GM18499 (cell line): ENCODE measurements at regions not wholly inside any gene's neighbourhood (a gene's known extent, or its start where the extent isn't known, plus 50 kb on each side); places are given as distances from the start of the nearest gene placed in this dataset.
"Not testable (repeated sequence)": the region's sequence is repeated elsewhere in the genome, so short reads cannot be mapped to it uniquely, and the experiment has no call there.

ENCODE experiments used
- ATAC-seq: cut with Tn5 transposase; IDR thresholded peaks from one replicate; pipeline ENCODE4 v1.9.1; 2021; ENCODE audit warnings: moderate number of reproducible peaks; ENCODE audit not compliant: insufficient read depth, unreplicated experiment

GRCh38 chr1:228887960-228888359 lies 152.7 kb downstream of the RHOU start:
- ATAC-seq, result no peak

GRCh38 chr1:228889289-228889688 lies 154.0 kb downstream of the RHOU start:
- no peak for ATAC-seq

DNA sequence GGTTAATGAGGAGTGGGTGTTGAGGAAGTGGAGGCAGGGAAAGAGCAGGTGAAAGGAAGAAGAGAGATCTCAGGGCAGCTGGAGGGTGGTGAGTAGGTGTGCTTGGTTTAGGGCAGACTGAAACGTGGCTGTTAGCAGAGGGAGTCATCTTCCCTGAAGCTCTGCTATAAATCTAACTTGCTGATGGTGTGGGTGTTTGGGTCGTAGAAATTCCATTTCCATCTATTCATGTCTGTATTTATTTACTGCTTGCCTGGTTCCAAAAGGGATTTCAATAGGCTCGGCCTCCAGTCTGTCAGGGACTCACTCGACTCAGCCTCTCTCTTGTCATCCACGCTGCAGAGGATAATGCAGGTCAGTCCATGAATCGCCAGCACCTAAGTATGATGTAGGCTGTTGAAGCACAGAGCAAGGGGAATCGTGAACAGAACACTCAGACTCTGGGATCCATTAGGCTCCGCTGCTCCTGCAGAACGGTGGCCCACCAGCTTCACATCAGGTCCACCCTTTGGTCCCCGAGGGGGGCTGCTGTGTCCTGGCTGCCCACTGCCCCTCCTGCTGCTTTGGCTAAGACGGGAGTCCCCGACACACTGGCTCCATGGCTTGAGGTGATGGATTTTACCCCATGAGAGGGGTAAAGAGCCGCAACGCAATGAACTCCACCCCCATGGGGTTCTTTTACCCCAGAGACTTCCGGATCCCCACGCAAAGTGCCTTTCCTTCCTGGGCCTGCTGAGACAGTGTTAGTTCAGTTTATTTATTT lies 156.2 kb downstream of the RHOU start:
- no peak for ATAC-seq

GRCh38 chr1:228892200-228892599 lies 156.9 kb downstream of the RHOU start:
- ATAC-seq, result not testable (repeated sequence)

- ATAC-seq, result no peak
These were observed 159.2 kb downstream of the RHOU start for GRCh38 chr1:228894442-228894989.

GRCh38 chr1:228897901-228898300 lies 162.6 kb downstream of the RHOU start:
- no peak for ATAC-seq

GRCh38 chr1:228898582-228898992 lies 163.3 kb downstream of the RHOU start:
- no peak for ATAC-seq

DNA sequence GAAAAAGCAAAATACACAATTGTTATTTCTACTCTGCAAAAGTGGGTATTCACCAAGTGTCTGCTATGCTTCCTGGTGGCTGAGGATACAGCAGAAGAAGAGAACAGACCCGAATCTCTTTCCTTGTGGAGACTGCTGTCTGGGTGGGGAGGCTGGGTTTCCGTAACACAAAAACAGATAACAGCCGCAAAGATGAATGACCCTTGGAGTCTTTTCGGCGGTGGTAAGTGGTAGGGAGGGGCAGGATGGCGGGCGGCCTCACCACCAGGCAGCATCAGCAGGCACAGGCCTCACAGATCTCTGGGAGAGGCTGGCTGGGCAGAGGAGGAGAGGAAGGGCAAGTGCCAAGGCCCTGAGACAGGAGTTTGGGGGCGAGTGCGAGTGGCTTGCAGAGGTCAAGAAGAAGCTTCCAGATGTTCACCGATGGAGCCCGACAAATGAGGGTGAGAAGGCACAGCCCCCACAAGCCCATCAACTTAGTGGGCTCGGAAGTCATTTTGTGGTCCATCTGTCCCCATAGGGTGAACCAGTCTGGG lies 164.2 kb downstream of the RHOU start:
- ATAC-seq, result no peak

- ATAC-seq, result no peak
These were observed 165.0 kb downstream of the RHOU start for GRCh38 chr1:228900099-228900885.

DNA sequence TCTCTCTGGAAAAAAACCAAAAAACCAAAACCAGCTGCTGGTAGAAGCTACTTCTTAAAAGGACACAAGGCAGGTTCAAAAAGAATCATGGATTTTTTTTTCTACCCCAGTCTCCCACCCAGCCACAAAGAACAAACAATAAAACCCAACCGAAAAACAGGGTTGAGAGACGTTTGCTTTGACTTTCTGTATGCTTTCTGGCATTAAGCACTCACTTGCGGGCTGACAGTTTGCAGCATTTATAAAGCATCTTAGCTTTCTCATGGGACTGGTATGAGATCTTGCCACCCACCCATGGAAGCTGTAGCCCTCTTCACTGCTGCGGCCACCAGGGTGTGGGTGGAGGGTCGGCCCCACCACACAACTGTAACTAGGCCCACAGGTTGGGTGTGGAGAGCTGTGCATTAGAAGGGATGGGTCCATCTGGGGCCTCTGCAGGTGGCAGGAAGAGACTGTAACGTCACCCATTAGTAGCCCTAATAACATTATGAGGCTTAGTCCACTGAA lies 165.7 kb downstream of the RHOU start:
- no peak for ATAC-seq

DNA sequence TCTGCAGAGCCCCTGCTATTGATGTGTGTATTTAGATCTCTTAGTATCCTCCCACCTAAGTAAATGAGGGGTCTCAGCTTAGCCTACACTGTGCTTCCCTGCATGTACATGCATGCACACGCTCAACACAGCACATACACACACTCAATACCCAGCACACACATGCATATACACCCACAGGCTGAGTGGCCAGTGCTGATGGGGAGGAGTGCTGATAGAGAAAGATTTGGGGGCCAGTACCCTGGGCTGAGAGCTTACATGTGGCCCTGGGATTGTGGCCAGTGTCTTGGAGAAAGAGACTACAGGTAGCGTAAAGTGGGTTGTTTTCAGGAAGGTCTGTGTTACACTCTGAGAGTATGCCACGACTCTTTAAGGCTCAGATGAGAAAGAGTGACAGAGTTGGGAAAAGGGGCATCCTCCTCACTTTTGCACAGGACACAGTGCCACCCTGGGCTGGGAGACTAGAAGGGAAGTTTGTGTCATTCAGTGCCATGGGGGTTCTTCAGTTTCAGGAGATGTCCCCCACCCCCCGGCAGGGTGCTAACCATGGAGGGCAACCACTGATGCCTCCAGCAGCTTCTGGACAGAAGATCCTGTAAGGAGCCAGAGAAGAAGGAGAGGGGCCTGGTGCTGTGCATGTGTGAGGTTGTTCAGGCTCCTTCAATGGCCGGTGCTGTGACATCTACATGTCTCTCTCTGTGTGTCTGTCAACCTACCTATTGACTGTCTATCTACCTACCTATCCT lies 166.8 kb downstream of the RHOU start:
- ATAC-seq, result no peak

GRCh38 chr1:228902781-228903433 lies 167.6 kb downstream of the RHOU start:
- ATAC-seq, result no peak

GRCh38 chr1:228903434-228904071 lies 168.3 kb downstream of the RHOU start:
- no peak for ATAC-seq

GRCh38 chr1:228904222-228904621 lies 168.9 kb downstream of the RHOU start:
- no peak for ATAC-seq

DNA sequence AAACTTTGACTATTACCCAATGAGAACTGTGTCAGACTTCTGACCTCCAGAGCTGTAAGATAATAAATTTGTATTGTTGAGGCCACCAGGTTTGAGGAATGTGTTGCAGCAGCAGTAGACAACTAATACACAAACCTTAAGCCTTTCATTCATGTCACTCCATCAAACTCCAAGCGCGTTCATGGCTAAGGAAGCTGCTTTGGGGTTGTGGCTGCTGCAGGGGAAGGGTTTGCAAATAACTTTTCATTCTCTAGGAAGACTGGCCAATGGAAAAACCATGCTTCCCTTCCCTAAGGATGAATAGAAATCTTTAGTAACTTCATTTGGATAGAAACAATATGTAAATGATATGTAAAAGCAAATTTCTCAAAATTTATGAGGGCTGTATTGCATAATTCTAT lies 170.4 kb downstream of the RHOU start:
- ATAC-seq, result no peak

GRCh38 chr1:228906223-228906860 lies 171.1 kb downstream of the RHOU start:
- no peak for ATAC-seq

DNA sequence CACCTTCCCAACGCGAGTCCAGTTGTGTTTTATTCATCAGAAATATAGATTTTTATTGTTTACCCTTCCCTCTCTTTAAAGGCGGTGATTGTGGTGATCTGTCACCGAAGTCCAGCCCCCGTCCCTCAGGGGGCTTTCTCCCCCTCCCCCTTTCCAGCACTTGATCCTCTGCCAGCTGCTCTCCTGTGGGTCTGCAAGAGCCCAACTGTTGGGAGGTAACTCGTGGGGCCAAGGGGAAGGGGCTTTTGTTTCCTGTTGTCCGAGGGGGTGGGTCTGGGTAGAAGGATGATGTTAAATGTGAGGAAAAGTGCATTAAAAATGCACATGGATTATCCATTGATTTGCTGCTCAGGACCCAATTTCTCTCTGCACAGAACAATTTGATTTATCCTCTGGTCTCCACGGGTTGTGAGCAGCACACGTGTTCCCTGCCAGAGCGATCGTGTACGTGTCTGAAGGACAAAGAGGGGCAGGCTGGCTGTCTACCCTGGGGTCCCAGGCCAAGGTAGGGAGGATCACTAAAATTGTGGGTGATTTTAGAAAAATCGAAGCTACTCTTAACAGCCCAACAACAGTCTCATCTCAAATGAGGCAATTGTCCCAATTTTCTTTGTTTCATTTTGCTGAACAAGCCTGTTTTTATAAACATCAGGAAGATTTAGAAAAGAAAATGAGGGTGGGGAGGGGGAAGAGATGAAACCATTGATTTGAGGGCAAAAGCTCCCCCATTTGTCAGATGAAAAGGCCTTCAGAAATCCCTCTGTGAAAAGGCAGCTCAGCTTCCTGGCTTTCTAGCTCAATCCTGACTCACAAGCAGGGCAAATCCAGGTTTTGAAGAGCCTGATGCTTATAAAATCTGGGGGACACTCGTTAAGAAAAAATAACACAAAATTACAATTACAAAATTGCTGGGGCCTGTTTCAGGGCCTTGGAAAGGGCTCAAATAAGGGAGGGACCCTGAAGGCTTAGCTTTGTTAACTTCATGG lies 176.2 kb downstream of the RHOU start:
- ATAC-seq, result no peak
